Myocyte (in vitro differentiated cells): ENCODE measurements at regions not wholly inside any gene's neighbourhood (a gene's known extent, or its start where the extent isn't known, plus 50 kb on each side); places are given as distances from the start of the nearest gene placed in this dataset.
A peak's percentile ranks its signal among the peaks of the same experiment; 100 is the strongest.

Source experiments
- DNase-seq: peaks from one replicate; pipeline ENCODE4 v3.0.0-alpha.2; 2012; ENCODE audit warnings: low read depth

DNA sequence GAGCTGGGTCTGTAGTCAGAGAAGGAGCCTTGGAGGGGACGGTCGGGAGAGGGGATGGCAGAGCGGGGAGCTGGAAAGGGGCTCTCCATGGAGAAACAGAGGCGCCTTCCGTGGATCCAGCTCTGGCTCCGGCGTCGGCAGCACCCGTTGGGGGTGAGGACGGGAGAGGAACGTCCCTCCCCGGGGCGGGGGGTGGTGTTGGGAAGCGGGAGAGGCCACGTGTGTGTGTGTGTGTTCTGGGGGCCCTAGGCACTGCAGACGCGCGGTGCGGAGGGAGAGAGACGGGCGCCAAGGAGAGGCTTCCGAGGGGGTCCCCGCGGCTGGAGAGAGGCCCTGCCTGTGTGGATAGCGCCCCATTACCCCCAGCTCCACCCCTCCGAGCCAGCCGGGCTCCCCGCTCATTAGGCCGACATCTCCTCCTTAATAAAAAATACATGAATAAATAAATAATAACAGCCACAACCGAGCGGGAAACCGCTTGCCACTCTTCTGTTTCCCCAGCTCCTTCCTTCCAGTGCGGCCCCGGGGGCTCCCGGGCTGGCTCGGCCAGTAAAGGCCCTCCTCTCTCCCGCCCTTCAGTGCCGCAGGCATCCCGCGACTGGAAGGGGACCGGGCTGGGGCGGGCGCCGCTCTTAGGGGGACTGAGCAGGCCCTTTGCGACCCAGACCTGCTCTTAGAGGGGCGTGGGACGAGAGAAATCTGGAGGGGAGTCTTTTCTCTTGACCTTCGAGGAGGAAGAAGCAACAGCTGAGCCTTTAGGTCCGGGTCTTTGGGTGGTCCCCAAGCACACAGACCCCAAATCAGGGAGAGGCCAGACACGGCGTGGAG is 71.3 kb upstream of the ARAP3 start:
- DNase-seq = no peak

DNA sequence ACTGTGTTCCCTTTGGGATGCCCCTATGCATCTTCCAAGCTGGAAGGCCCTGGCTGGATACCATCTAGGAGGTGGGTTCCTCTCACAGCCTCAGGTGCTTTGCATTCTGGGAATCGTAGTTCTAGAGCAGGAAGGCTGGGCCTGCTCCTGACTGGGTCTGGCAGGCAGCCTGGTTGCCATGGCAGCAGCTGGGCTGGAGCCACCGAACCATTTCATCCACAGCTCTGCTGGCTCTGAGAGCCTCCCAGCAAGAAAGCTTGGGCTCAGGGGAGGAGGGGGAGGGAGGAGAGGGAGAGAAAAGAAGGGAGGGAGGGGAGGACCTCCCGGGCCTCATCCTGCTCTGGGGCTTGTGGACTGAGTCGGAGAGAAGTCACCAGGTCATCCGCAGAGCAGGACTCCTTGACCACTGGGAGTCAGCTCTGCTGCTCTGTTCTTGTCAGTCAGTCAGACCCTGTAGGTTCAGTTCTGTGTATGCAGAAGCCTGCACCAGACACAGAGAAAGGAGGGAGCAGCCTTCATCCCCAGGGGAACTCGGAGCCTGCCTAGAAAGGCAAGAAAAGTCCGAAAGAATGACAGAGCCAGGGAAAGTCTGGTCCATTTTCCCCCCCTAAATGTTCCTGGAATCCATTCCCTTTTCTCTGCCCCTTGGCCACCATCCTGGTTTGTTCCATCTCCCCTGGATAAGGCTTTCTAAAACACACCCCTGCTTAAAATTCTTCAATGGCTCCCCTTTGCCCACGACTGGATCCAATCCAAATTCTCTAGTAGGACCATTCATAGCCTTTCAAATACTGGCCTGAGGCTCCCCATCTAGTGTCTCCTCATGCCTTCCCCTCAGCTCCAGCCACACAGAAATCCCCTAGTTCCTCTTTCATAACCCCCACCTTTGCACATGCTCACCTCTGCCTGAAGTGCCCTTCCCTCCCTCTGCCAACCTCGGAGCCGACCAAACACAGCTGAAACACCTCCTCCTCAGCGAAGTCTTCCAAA is 65.4 kb upstream of the ARAP3 start:
- peak; percentile 9 for DNase-seq

DNA sequence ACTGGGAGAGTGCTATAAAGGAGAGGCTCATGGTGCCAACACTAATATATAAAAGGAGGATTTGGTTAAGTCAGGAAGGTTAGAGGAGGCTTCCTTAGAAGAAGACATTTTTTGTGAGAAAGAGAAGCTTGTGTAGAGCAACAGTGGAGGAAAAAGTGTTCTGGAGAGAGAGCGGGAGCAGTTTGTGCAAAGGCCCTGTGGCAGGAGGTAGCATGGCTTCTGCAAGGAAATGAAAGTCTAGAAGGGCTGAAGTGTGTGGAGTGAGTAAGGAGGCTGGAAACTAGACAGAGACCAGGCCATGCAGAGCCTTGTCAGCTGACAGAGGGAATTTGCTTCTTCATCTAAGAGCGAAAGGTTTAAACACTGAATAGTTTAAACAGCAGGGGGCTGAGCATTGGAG is 64.4 kb upstream of the ARAP3 start:
- no peak for DNase-seq

DNA sequence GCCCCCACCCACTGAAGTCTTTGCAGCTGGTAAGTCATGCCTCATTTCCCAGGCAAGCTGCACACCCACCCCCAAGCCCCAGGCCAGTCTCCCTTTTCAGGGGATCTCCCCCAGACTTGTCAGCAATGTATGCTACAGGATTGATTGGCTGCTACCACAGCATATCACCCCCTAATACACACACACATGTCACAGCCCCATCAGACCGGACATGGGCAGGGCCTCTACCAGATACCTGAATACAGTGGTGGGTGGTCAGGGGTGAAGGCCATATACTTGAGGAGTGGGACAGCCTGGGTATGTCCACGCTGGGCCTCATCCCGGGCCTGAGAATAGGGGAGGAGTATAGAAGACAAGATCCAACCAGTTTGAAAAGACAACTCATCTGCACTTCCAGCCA is 63.4 kb upstream of the ARAP3 start:
- no peak for DNase-seq

DNA sequence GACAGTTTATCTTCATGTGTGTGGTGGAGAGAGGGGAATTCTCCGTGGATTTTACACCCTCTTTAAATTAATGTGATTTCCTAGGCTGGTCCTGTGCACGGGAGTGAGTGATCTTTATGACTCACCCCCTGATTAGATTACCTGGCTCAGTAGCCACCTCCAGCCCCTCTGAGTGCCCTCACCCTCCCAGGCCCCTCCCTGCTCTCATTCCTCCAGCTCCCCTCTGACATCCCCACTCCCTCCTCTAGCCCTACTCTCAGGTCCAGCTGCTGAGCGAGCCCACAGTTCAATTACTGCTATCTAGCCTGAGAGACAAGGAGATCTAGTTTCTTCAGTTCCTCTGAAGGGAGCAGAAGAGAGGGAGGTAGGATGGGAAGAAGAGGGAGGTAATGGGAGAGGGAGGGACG is 61.8 kb upstream of the ARAP3 start:
- DNase-seq = no peak

DNA sequence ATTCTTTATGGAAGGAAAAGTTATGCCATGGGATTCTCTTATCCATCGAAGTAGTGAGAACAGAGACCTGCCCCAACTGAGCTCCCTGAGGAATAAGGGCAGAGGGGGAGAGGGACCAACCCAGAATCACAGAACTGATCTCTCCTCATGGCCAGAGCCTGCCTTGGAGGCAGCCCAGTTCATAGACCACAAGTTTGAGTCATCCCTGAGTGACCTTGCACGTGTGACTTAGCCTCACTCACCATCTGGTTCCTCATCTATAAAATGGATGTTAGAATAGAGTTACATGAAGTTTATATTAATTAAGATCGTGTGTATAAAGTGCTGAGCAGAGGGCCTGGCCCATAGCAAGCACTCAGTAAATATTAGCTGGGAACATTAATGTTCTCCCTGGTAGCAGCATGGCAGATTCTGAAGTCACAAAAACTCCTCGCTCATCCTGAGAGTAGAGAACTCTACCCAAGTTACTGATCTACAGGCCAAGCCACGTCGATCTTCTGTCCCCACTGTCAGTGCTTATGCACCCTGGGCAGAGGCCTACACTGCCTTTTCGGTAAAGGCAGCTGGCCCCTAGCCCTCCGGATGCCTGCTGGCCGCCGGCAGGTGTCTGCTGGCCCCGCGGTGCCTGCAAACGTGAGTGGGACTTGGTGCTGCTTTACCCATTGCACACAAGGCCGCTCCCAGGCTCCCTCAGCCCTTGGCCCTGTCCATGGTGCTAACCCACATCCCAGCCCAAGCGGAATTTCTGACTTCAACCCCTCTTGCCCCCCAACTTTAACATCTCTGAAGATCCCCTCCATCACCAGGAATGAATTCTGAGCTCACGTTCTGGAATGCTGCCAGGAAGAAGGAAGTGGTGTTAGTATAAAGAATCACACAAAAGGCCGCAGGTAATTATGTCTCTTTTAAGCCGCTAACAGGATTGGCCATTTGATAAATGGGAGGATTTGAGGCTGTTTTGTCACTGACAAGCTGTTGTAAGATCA is 61.1 kb upstream of the ARAP3 start:
- DNase-seq = peak; percentile 52

DNA sequence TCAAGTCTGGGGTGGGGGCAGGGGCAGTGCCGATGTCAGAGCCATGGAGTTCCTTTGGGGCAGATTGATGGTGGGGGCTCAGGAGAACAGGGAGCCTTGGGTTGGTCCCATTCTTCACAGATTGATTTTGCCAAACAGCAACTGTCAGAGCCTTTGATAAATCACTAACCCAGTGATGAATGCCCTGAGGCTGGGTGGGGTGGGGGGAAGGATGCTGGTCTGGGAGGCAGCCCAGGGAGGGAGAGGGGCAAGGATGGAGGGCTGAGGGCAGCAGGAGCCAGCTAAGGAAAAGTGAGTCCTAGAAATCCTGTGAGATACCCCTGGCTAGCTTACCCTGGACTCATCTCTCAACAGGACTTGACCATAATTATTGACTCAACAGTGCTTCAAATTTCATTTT is 60.1 kb upstream of the ARAP3 start:
- DNase-seq = no peak

DNA sequence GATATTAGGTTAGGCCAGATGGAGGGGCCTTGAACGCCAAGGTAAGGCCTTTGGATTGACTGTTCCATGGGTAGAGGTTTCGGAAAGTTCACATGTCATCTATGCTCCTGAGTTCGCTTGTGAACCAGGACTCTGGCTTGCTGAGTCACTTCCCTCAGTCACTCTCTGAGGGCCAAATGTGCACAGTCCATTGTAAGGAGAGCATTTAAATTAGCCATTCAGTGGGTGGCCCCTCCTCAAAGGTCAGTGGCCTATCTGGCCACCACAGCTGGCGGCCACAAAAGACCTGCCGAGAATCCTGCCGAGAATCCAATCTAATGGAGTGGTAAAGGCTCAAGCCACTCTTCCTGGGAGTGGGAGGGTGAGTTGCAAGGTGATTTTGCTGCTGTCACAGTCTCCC is 58.9 kb upstream of the ARAP3 start:
- no peak for DNase-seq

DNA sequence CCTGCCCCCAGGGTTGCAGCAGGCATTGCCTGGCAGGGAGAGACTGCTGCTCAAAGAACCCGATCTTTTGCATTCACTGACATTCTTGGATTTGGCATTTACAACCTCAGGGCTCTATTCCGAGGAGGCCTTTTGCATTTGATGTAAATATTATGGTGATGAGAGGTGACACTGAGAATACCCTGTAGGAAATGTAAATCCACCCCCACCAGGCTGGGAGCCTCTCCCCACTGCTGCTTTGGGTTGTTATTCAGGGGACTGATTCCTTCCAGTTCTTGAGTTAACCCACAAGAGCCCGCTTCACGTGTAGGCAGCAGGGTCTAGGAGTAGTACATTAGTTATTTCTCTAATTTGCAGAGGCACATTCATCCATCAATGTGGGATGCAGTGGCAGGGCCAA is 55.5 kb upstream of the ARAP3 start:
- no peak for DNase-seq

DNA sequence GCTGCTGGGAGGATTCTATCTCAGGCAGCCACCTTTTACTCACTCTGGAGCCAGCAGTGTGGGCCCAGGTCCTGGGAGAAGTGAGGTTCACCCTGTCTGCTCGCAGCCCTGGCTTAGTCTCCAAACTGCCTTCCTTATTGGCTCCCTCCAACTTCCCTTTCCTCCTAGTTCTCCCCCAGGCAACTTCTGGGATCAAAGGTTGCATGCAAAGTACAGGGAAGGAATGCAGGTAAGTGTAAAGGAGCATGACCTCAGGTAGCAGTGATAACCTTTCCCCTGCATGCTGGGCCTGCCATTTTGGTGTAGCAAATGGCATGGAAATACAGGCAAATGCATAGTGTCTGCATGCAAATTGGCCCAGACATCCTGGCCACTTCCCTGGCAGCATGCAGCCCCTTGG is 53.8 kb upstream of the ARAP3 start:
- no peak for DNase-seq

DNA sequence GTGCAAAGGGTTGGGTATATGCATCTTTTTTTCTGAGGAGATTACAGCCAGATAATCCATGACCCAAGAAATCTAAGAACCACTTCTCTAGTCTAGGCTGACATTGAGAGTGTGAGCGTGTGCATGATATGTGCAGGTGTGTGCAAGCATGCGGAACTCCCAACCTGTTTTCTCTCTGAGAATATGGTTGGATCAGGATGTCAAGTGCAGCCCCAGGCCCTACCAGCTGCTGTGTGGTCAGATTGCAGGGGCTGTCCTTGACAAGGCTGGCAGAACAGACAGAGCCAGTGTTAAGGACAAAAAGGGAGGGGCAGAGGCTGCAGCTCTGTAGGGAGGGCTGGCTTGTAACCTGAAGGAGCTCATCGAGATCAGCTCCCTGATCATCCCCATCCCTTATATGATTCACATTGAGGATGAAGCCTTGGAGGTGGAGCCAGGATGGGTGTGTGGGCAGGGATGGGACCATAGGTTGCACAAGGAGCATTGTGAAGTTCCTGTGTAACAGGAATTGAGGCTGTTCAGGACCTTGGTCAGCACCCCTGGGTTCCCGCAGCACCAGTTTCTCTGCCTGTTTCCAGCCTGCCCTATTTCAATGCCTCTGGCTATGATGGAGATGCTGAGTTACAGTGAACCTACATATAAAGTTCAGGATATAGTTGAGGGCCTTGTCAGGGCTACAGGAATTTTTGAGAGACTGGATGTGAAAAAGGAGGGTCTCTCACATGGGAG is 52.6 kb upstream of the ARAP3 start:
- peak; percentile 71 for DNase-seq

DNA sequence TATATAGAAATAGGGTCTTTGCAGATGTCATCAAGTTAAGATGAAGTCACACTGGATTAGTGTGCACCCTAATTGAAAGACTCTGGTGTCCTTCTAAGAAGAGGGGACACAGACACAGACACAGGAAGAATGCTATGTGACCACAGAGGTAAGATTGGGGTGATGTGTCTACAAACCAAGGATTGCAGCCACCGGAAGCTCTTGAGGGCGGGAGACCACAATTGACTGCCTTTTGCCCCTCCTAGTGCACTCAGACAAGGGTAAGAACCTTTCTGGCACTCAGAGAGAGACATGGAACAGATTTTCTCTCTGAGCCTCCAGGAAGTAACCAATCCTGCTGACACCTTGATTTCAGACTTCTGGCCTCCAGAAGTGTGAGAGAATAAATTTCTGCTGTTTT is 51.2 kb upstream of the ARAP3 start:
- DNase-seq = no peak

DNA sequence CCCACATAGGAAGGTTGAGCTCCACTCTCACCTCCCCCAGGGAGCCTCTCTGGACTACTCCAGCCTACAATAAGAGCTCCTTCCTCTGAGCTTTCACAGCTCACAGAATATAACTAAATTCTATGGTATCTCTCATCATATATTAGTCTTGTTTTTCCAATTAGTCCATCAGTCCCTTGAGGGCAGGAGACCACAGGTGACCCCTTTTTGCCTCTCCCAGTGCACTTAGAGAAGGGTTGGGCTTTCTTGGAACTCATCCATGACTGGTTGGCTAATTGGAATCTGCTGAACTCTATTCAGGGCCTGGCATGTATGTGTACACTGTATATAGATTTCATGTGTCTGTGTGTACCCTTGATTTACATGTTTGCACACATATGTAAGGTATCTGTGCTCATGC is 50.4 kb upstream of the ARAP3 start:
- no peak for DNase-seq
